ENCODE measurements at regions not wholly inside any gene's neighbourhood (a gene's known extent, or its start where the extent isn't known, plus 50 kb on each side); places are given as distances from the start of the nearest gene placed in this dataset.

DNA sequence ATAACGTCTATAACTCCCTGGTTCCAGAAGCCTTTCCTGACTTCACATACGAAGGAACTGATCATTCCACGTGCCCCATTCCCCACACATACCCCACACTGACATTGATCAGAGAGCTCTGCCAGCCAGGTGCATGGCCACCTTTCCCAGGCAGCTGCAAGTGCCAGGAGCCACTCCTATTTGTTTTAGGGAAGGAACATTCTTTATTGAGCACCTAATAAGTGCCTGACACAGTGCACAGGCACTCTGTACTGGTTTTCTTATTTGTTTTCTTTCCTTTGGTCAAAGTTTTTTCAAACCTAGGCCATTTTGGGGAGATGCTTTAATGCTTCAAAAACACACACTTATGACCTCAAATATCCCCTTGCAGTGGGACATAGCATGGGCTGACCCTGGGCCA is 50.0 kb downstream of the PITPNM2 start:
- Mint-ChIP-seq H3K9me3 (no peaks in the 10 kb centered on the region), H3K27me3 (ENCODE audit: low read depth) (no peaks in the 10 kb centered on the region), H3K4me1 (ENCODE audit: low read depth) (peaks cover 30% of the 10 kb centered on the region), H3K27ac (no peak overlapping the region), H3K4me3 (no peak overlapping the region), H3K36me3 (ENCODE audit: insufficient read depth in 2 of 2) (no peaks in the 10 kb centered on the region)
- ATAC-seq (replicated peaks in 1 of 2) = no peak
- DNase-seq = no peak

DNA sequence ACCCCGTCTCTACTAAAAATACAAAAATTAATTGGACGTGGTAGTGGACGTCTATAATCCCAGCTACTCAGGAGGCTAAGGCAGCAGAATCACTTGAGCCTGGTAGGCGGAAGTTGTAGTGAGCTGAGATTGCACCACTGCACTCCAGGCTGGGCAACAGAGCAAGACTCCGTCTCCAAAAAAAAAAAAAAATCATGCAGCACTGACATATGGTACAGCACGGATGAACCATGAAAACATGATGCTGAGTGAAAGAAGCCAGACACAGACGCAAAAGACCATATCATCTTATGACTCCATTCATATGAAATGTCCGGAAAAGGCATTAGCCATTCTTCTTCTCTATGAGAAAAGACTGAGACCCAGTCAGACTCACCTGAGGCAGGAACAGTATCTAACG is 50.4 kb downstream of the PITPNM2 start:
- ATAC-seq (replicated peaks in 1 of 2) (no peak), DNase-seq (no peak)
- Mint-ChIP-seq H3K4me1 (ENCODE audit: low read depth) (peaks cover 26% of the 10 kb centered on the region), H3K27me3 (ENCODE audit: low read depth) (no peaks in the 10 kb centered on the region), H3K36me3 (ENCODE audit: insufficient read depth in 2 of 2) (no peaks in the 10 kb centered on the region), H3K9me3 (no peaks in the 10 kb centered on the region), H3K27ac (no peak overlapping the region), H3K4me3 (no peak overlapping the region)

DNA sequence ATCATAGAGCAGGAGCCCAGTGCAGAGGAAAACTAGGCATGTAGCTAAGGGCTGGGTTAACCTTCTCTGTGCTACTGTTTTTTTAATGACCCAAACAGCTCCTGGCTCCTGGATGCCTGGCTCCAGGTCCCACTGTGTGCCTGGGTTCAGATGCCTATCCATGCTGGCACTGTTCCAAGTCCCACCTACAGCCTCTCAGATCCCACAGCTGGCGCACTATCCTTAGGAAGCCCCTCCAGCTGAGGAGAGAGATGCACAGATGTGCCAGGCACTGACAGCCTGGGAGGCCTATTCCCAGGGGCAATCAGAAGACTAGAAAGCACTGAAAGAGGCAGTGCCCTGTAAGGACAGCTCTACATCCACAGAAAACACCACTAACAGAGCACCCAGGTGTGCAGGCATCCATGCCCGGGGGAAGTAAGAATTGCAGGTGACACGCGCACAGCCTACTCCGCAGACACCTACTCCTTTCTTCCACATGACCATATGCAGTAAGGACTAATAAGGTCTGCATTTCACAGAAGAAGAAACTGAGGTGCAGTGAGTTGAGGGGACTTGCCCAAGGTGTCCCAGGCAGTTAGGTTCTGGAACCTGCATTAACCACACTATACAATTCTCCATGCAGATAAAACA is 51.2 kb downstream of the PITPNM2 start:
- peaks cover 23% of the 10 kb centered on the region for H3K4me1 Mint-ChIP-seq (ENCODE audit: low read depth)
- H3K4me3 Mint-ChIP-seq = no peak overlapping the region
- DNase-seq (no peak), ATAC-seq (replicated peaks in 1 of 2) (no peak)
- H3K27ac Mint-ChIP-seq = no peak overlapping the region
- no peaks in the 10 kb centered on the region for H3K36me3 Mint-ChIP-seq (ENCODE audit: insufficient read depth in 2 of 2)
- no peaks in the 10 kb centered on the region for H3K9me3 Mint-ChIP-seq
- H3K27me3 Mint-ChIP-seq (ENCODE audit: low read depth) = no peaks in the 10 kb centered on the region

- no peaks in the 10 kb centered on the region for H3K9me3 Mint-ChIP-seq
- ATAC-seq (replicated peaks in 1 of 2) = no peak
Observed at GRCh38 chr12:123098780-123099179, 52.1 kb downstream of the PITPNM2 start.

GRCh38 chr12:123097561-123098084 is 53.3 kb downstream of the PITPNM2 start:
- Mint-ChIP-seq H3K27ac (no peak overlapping the region), H3K9me3 (no peaks in the 10 kb centered on the region), H3K36me3 (ENCODE audit: insufficient read depth in 2 of 2) (no peaks in the 10 kb centered on the region), H3K4me3 (no peak overlapping the region), H3K27me3 (ENCODE audit: low read depth) (no peaks in the 10 kb centered on the region), H3K4me1 (ENCODE audit: low read depth) (peaks cover 12% of the 10 kb centered on the region)
- ATAC-seq (replicated peaks in 1 of 2) (no peak), DNase-seq (no peak)

More at GRCh38 chr12:123098780-123099179, 52.1 kb downstream of the PITPNM2 start:
- Mint-ChIP-seq H3K4me1 (ENCODE audit: low read depth) (peaks cover 20% of the 10 kb centered on the region), H3K27me3 (ENCODE audit: low read depth) (no peaks in the 10 kb centered on the region), H3K4me3 (no peak overlapping the region), H3K27ac (no peak overlapping the region), H3K36me3 (ENCODE audit: insufficient read depth in 2 of 2) (no peaks in the 10 kb centered on the region)
- DNase-seq = no peak

GRCh38 chr12:123096741-123097140 is 54.1 kb downstream of the PITPNM2 start:
- DNase-seq = no peak
- no peak overlapping the region for H3K27ac Mint-ChIP-seq
- no peaks in the 10 kb centered on the region for H3K27me3 Mint-ChIP-seq (ENCODE audit: low read depth)
- ATAC-seq (replicated peaks in 1 of 2) = no peak
- H3K4me3 Mint-ChIP-seq = no peak overlapping the region
- H3K4me1 Mint-ChIP-seq (ENCODE audit: low read depth) = peaks cover 6% of the 10 kb centered on the region
- no peaks in the 10 kb centered on the region for H3K36me3 Mint-ChIP-seq (ENCODE audit: insufficient read depth in 2 of 2)
- no peaks in the 10 kb centered on the region for H3K9me3 Mint-ChIP-seq

DNA sequence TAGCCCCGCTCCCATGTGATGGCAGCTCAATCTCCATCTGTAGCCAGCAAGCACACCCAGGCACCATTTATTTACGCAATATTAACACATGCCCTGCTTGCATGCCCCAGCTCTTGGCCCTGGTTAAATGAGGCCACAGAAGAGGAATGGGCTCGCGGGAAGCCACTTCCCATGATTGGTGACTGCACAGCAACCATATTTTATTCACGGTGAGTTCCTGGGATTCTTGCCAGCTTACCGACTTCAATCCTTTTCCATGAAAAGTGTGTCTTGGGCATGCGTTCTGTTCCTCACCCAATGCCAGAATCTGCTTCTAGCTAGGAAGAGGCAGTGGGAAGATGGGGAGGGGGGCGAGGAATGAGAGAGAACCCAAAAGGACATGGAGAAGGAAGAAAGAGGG is 54.7 kb downstream of the PITPNM2 start:
- Mint-ChIP-seq H3K36me3 (ENCODE audit: insufficient read depth in 2 of 2) (no peaks in the 10 kb centered on the region), H3K4me3 (no peak overlapping the region), H3K27ac (no peak overlapping the region), H3K9me3 (no peaks in the 10 kb centered on the region), H3K4me1 (ENCODE audit: low read depth) (peaks cover 11% of the 10 kb centered on the region), H3K27me3 (ENCODE audit: low read depth) (no peaks in the 10 kb centered on the region)
- ATAC-seq (replicated peaks in 1 of 2) = no peak
- no peak for DNase-seq

GRCh38 chr12:123095078-123095881 is 55.6 kb downstream of the PITPNM2 start:
- Mint-ChIP-seq H3K27ac (no peak overlapping the region), H3K36me3 (ENCODE audit: insufficient read depth in 2 of 2) (no peaks in the 10 kb centered on the region), H3K27me3 (ENCODE audit: low read depth) (no peaks in the 10 kb centered on the region), H3K4me1 (ENCODE audit: low read depth) (peaks cover 11% of the 10 kb centered on the region), H3K9me3 (no peaks in the 10 kb centered on the region), H3K4me3 (no peak overlapping the region)
- DNase-seq = no peak
- no peak for ATAC-seq (replicated peaks in 1 of 2)

GRCh38 chr12:123094349-123095077 is 56.4 kb downstream of the PITPNM2 start:
- DNase-seq = no peak
- no peak for ATAC-seq (replicated peaks in 1 of 2)
- Mint-ChIP-seq H3K9me3 (no peaks in the 10 kb centered on the region), H3K4me3 (no peak overlapping the region), H3K27ac (no peak overlapping the region), H3K4me1 (ENCODE audit: low read depth) (peaks cover 15% of the 10 kb centered on the region), H3K36me3 (ENCODE audit: insufficient read depth in 2 of 2) (no peaks in the 10 kb centered on the region), H3K27me3 (ENCODE audit: low read depth) (no peaks in the 10 kb centered on the region)

DNA sequence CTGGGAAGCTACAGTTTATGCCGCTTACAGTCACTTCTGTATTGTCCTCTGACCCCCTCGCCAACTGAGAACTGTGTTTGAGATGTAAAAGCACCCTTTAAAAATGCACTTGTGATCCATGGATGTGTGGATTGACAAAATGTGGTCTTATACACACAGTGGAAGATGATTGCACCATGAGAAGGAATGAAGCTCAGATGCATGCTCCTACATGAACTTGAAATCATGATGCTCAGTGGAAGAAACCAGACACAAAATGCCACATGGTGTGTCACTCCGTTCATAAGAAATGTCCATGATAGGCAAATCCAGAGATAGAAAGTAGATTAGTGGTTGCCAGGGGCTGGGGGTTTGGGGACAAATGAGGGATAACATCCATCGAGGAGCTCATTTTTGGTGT is 58.0 kb downstream of the PITPNM2 start:
- DNase-seq (no peak), ATAC-seq (replicated peaks in 1 of 2) (no peak)
- Mint-ChIP-seq H3K4me3 (no peak overlapping the region), H3K4me1 (ENCODE audit: low read depth) (peaks cover 14% of the 10 kb centered on the region), H3K36me3 (ENCODE audit: insufficient read depth in 2 of 2) (no peaks in the 10 kb centered on the region), H3K9me3 (no peaks in the 10 kb centered on the region), H3K27me3 (ENCODE audit: low read depth) (no peaks in the 10 kb centered on the region), H3K27ac (no peak overlapping the region)

GRCh38 chr12:123091230-123092150 is 59.4 kb downstream of the PITPNM2 start:
- Mint-ChIP-seq H3K4me3 (no peak overlapping the region), H3K27ac (no peak overlapping the region), H3K9me3 (no peaks in the 10 kb centered on the region), H3K36me3 (ENCODE audit: insufficient read depth in 2 of 2) (no peaks in the 10 kb centered on the region), H3K4me1 (ENCODE audit: low read depth) (peaks cover 14% of the 10 kb centered on the region), H3K27me3 (ENCODE audit: low read depth) (no peaks in the 10 kb centered on the region)
- no peak for DNase-seq
- ATAC-seq (replicated peaks in 1 of 2) = no peak

DNA sequence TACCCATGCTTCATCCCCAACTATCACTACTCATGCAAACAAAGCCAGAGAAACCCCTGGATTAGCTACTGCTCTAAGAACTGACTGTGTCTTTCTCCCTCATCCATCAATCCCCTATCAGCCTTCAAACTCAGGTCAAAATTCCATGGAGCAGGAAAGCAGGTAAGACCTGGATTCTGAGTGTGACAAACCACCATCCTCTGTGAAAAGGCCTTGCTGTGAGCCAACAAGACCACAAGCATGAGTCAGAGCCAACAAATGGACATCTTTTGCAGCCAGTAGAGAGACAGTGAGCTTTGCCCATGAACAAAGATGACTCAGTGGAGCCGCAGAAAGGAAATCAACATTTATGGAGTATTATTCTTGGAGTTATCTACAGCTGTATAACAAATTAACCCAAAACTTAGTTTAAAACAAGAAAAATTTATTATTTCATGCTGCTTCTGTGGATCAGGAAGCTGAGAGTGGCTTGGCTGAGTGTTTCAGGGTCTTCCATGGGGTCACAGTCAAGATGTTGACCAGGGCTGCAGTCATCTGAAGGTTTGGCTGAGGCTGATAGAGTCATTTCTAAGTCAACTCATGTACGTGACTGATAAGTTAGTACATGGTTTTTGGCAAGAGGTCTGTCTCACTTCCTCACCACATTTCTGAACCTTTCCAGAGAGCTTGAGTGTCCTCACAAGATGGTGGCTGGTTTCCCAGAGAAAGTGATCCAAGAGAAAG is 61.1 kb downstream of the PITPNM2 start:
- H3K4me1 Mint-ChIP-seq (ENCODE audit: low read depth) = peaks cover 28% of the 10 kb centered on the region
- H3K9me3 Mint-ChIP-seq = no peaks in the 10 kb centered on the region
- H3K36me3 Mint-ChIP-seq (ENCODE audit: insufficient read depth in 2 of 2) = no peaks in the 10 kb centered on the region
- no peak overlapping the region for H3K4me3 Mint-ChIP-seq
- ATAC-seq (replicated peaks in 1 of 2) (peak; percentile 76 to 79), DNase-seq (peak in 1 of 2 donors; percentile 19)
- no peak overlapping the region for H3K27ac Mint-ChIP-seq
- no peaks in the 10 kb centered on the region for H3K27me3 Mint-ChIP-seq (ENCODE audit: low read depth)

Measured in activated T-cell treated with anti-CD3 and anti-CD28 coated beads, Interleukin-2, amount 50 U/mL, for 72 hours (primary cell).